AG10803 (cell line): ENCODE measurements at regions not wholly inside any gene's neighbourhood (a gene's known extent, or its start where the extent isn't known, plus 50 kb on each side); places are given as distances from the start of the nearest gene placed in this dataset.

Source experiments
- DNase-seq: peaks from one replicate; pipeline ENCODE4 v3.0.0; 2010; ENCODE audit warnings: low read depth
- H3K4me3 ChIP-seq: 2 replicates; pipeline ENCODE4 v1.5.1; 2011; ENCODE audit warnings: mild to moderate bottlenecking, low read length, control low read depth
- CTCF ChIP-seq: conservative IDR thresholded peaks from 2 replicates; pipeline ENCODE4 v1.5.1; 2011; ENCODE audit warnings: mild to moderate bottlenecking, low read length, control low read depth, inconsistent platforms

GRCh38 chr21:18460979-18461378 is 57.4 kb upstream of the TMPRSS15 start:
- DNase-seq, result no peak
- H3K4me3 ChIP-seq, result no peak overlapping the region
- no peak for TF ChIP-seq CTCF

DNA sequence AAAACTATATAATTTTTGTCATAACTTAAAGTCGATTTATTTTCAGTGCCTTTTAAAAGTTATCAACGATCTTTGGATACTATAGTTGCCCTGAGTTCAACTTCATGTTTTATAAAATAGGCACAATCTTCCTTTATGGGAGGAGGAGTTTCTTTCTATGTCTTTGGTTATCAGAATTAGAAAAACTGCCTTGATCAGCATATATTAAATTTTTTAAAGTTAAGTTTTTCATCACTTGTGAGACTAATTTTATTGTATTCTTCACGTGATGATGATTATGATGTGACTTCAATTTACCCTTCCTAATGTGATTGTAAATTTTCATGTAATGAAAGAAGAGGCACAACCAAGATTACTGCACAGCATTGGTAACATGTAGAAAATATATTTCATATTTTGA is 58.2 kb upstream of the TMPRSS15 start:
- no peak for TF ChIP-seq CTCF
- DNase-seq, result no peak
- H3K4me3 ChIP-seq, result no peak overlapping the region

- no peak for TF ChIP-seq CTCF
- DNase-seq, result no peak
- no peak overlapping the region for H3K4me3 ChIP-seq
Measured at GRCh38 chr21:18467715-18468114, 64.1 kb upstream of the TMPRSS15 start.

- TF ChIP-seq CTCF, result no peak
- no peak overlapping the region for H3K4me3 ChIP-seq
- DNase-seq, result no peak
Measured at GRCh38 chr21:18468790-18469189, 65.2 kb upstream of the TMPRSS15 start.

DNA sequence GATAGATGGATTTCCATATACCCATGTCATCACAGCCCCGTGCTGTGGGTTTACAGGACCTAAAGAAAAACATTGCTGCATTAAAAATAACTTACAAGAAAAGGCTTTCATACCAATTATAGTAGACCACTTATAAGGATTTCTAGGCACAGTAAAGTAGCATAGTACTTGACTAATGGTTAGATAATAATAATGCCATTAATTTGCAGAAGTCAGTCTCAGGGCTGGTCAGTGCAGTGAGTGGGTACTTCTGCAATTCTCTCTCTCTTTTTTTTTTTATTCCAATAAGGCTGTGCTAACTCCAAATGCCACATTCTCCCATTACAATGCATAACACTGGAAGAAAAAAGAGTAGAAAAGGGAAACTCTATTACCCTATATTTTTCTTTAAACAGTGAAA is 73.1 kb upstream of the TMPRSS15 start:
- no peak for TF ChIP-seq CTCF
- no peak overlapping the region for H3K4me3 ChIP-seq
- no peak for DNase-seq

GRCh38 chr21:18477043-18477442 is 73.5 kb upstream of the TMPRSS15 start:
- no peak for TF ChIP-seq CTCF
- H3K4me3 ChIP-seq, result no peak overlapping the region
- DNase-seq, result no peak

DNA sequence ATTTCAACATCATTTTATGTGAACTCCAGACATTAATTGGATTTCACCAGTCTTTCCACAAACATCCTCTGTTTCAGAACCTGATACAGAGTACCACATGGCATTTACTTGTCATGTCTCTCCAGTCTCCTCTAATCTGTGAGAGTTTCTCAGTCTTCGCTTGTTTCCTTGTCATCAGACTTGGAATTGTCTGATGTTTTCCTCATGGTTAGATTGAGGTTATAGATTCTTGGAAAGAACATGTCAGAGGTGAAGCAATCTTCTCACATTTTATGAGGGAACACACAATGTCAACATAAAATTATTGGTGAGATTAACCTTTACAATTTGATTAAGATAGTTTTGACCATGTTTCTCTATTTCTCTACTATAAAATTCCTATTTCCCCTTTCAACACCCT is 74.9 kb upstream of the TMPRSS15 start:
- no peak for TF ChIP-seq CTCF
- no peak for DNase-seq
- no peak overlapping the region for H3K4me3 ChIP-seq
